ENCODE measurements at regions not wholly inside any gene's neighbourhood (a gene's known extent, or its start where the extent isn't known, plus 50 kb on each side); places are given as distances from the start of the nearest gene placed in this dataset.
"Not testable (repeated sequence)": the region's sequence is repeated elsewhere in the genome, so short reads cannot be mapped to it uniquely, and the experiment has no call there.

GRCh38 chr5:152711801-152712388 is 306.8 kb upstream of the NMUR2 start:
- no peak for DNase-seq

DNA sequence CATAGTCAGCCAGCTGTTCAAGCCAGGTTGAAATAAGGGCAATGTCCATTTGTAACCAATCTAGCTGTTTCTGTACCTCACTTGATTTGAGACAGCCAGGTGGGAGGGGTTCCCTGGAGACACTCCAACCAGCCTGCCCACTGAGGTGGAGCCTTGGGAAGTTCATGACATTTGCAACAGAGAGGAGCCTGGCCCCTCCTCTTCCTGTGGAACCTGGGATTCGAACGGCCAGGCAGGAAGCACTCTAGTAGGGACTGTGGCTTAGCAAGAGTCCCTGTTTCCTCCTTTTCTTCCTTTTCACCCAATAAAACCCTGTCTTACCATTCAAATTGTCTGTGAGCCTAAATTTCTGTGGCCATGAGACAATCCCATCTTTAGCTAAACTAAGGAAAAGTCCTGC is 312.3 kb upstream of the NMUR2 start:
- no peak for DNase-seq

GRCh38 chr5:152723482-152723881 is 318.4 kb upstream of the NMUR2 start:
- DNase-seq, result no peak

DNA sequence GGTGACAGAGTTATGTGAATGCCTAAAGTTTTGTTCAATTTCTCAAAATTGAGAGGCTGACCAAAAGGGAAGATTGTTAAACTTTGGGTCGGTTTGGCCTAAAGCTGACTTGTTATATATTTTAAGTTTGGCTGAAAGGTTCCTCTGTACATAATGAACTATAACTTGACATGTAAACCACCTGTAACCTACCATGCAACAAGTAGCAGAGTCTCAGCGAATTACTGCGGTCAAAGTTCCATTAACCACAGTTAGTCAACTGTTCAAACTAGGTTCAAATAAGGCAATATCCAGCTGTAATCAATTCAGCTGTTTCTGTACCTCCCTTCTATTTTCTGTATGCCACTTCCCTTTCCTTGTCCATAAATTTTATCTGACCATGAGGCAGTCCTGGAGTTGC is 325.1 kb upstream of the NMUR2 start:
- no peak for DNase-seq

DNA sequence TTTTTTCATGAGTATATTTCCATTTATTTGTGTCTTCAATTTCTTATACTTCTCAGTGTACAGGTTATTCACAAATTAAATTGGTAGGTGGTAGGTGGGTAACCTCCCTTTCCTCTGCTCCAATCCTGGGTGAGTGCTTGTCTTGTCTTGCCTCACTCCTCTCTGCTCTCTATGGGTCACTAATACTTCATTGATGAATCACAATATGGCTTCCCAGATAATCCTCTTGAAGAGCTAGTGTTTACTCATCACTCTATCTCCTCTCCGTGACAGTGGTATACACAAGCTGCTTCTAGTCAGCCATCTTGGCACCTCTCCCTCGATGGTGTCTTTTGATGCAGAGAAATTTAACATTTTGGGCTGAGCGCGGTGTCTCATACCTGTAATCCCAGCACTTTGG is 331.8 kb upstream of the NMUR2 start:
- DNase-seq, result no peak

DNA sequence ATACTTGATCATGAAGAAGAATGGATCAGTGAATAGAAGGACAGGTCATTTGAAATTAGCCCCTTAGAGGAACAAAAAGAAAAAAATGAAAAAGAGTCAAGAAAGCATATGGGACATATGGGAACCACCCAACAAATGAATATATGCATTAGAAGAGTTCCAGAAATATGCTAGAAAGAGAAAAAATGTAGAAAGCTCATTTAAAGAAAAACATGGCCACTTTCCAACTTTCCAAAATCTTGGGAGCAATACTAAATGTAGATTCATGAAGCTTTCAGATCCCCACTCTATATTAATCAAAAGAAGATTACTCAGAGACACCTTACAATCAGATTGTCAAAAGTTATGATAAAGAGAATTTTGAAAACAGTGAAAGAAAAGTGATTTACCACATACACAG is 334.8 kb upstream of the NMUR2 start:
- no peak for DNase-seq

- not testable (repeated sequence) for DNase-seq
Measured at GRCh38 chr5:152741126-152741525, 336.0 kb upstream of the NMUR2 start.

- not testable (repeated sequence) for DNase-seq
Measured at GRCh38 chr5:152787709-152788217, 382.7 kb upstream of the NMUR2 start.

- no peak for DNase-seq
Measured at GRCh38 chr5:152801886-152802285, 396.8 kb upstream of the NMUR2 start.

- DNase-seq, result no peak
Measured at GRCh38 chr5:152804179-152804578, 399.1 kb upstream of the NMUR2 start.

- DNase-seq, result no peak
Measured at GRCh38 chr5:152811988-152812387, 406.9 kb upstream of the NMUR2 start.

DNA sequence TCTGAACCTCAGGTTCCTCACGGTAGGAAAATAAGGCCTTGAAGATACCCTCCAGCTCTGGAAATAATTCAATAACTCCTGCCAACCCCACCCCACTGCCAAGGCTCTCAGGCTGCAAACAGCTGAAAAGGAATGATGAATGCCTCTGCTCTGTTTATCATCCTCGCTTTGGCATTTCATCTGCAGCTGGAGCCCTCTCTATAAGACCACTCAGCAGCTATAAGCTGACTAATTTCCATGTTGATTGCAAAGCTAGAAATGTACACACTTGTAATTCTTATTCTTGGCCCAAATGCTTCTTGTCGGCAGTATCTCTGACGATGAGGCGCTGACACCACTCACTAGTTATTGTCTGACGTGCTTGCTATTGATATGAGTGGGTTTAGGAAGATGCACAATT is 408.4 kb upstream of the NMUR2 start:
- DNase-seq, result no peak

GRCh38 chr5:152819891-152820290 is 414.8 kb upstream of the NMUR2 start:
- no peak for DNase-seq

GRCh38 chr5:152824316-152824715 is 419.2 kb upstream of the NMUR2 start:
- DNase-seq, result no peak

DNA sequence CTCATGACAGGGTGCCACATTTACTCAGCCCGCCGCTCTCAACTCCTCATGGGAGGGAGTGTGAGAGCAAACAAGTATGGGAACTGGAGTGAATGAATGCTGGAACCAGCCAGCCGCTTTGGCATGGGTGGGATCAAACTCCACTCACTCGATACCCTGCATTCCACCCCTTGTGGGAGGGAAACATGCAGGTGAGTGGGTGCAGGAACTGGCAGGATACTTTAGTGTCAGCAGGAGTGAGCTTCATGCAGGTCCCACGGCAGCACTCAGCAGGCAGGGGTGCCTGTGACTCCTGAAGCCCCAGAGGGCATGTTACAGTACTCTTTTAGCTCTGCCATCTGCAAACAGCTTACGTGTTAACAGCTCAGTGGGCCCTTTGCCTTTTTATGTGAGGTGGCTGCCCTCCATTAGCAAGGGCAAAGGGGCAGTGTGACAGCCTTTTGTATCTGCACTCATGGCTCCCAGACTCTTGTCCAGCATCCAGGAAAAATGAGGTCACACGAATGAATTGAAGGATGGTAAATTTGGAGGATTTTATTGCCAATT is 433.2 kb upstream of the NMUR2 start:
- no peak for DNase-seq

- no peak for DNase-seq
Measured at GRCh38 chr5:152844713-152845112, 439.6 kb upstream of the NMUR2 start.

DNA sequence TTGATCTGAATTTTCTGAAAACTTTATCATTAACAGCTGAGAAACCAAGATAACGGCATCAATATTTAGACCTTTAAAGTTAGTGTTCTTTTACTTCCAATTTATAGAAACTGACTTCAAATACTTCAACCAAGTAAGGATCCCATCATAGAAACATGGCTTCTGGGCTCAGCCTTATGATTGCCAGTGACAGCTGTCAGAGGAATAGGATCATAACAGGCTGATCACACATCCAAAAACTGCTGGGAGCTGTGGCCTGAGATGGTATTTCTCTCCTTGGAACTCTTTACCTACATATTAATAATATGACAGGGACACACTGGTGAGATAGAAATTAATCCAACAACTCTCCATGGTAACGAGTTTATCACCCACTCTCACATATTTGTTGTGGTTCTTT is 448.3 kb upstream of the NMUR2 start:
- DNase-seq, result no peak

DNA sequence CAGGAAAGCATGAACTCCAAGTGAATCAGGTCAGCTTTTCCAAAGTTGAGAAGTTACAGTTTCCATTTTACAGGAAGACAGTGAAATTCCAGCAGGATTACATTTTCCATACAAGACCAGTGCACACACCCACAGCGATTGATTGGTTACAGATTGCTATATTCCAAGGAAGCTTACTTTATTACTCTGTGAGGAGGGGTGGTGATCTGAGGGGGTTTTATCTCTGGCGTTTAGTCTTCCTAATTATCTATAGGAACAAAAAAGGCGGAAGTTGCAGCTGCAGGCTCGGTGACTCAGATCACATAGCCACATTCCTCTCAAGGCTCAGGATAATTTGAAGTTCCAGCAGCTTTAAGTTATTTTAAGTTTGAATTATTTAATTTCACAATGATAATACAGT is 450.4 kb upstream of the NMUR2 start:
- no peak for DNase-seq

DNA sequence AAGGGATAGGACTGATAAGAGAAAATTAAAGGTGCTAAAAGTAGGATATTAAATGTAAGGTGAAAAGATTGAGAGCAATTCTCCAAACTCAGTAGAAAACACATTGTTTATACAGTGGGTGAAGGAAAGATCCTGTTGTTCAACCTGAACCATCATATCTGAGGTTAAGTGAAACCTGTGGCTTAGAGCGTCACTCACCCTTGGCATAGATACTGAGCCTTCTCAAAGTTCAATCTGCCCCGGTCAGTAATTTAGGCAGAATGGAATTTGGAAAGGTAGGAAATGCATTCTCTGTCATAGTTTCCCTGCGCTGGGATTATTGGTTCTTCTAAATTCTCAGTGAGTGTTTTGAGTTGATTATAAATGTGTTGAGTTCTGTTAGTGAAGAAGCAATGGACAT is 456.2 kb upstream of the NMUR2 start:
- no peak for DNase-seq

GRCh38 chr5:152864447-152864846 is 459.4 kb upstream of the NMUR2 start:
- no peak for DNase-seq

GRCh38 chr5:152864991-152865390 is 459.9 kb upstream of the NMUR2 start:
- DNase-seq, result no peak

DNA sequence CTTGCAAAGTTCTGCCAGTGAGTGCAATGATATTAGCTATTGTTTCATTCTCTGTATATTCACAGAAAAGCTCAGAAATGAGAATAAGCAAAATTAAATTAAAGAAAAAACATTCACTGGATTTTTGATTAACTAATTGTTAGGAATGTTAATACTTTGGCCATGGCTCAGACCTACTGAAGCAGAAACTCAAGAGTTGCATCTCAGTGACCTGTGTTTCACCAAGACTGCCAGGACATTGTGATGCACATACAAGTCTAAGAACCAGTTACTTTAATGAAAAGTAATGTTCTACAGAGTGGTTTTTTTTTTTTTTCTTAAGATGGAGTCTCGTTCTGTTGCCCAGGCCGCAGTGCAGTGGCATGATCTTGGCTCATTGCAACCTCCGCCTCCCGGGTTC is 464.9 kb upstream of the NMUR2 start:
- DNase-seq, result no peak

DNA sequence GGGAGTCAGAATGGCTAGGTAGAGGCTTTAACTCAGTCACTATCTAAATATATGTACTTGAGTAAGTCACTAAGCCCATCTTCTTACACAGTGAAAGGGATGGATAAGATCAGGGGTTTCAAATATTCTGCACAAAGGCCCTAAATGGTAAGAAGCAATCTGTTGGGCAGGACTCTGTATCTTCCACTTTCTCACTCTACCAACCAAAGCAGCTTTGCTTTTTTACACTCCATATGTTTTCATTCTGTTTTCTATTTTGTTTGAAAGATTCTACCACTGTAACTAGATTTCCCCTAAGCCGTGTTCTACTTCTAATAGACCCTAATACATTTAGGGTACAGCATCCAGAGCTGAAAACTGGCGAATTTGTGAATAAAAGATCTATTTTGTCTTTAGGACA is 477.5 kb upstream of the NMUR2 start:
- DNase-seq, result no peak

DNA sequence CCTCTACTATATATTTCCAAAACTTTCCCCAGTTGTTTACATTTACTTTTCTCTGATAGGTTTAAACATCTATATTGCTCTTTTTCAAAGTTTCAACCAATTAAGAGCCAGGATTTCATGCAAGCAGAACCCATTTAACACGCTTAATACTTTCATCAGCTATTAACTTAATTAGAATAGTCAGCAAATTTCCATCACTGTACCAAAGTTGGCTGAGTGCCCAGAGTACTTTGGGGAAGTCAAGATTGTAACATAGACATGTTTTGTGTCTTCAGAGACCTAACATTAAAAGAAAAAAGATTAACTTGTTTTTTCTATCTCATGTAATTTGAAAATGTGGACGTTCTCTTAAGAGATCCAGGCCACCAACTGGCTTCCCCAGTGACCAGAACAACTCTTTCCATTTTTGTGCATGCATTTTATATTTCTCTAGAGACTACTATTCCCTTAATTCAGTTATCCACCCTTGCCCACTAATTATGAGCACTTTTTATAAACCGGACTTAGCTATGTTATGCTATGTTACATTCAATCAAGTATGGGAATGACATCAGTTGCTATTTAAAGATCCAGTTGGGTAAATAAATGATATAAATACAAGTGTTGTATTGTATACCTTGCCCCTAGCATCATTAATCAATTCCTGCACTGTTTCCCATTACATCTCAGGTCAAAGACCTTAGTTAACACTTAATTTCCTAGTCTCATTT is 478.1 kb upstream of the NMUR2 start:
- no peak for DNase-seq

GRCh38 chr5:152884006-152884405 is 478.9 kb upstream of the NMUR2 start:
- no peak for DNase-seq
